Fibroblast of gingiva (primary cell): ENCODE measurements at regions not wholly inside any gene's neighbourhood (a gene's known extent, or its start where the extent isn't known, plus 50 kb on each side); places are given as distances from the start of the nearest gene placed in this dataset.

Experiments used
- DNase-seq: peaks from one replicate; pipeline ENCODE4 v3.0.0-alpha.2; 2011; ENCODE audit warnings: low read depth

DNA sequence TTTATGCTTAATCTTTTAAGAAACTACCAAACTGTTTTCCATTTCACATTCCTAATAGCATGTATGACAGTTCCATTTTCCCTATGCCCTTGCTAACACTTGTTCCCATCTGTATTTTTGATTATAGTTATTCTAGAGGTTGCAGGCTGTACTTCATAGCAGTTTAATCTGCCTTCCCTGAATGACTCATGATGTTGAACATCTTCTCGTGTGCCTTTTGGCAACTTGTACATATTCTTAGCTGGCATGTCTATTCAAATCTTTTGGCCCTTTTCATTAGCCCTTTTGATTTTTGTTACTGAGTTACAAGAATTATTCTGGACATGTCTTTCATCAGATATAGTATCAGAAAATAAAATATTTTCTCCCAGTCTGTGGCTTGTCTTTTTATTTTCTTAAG is 320.3 kb downstream of the DIRAS2 start:
- no peak for DNase-seq

DNA sequence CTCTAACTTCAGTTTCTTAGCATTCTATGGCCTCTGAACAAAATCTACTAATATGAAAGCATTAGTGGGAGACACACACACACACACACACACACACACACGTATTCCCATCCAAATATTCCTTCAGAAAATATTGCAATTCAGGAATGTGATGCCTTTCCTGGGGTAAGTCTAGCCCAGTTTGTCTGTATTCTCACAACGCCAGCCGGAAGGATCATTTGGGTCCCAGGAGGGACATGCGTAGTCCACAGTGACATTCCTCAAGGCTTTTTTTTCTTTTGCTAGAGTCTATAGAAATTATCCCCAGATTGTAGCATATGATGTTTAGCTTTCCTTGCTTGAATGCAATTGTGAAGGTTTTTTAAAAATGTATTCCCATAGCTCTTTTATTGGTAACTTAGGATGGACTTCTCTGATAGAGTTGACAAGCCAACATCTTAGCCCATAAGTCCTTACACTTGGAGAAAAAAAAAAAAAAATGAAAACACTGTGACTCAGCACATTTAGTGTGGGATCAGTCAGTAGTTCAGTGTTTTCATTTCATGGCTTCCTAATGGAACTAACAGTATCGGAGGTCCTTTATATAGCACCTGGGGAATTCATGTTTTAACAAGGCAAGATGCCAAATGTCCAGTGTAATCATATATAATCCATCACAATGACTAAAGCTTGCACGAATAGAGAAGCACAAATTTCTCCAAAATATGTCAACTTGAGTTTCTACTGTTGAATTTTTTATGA is 316.5 kb downstream of the DIRAS2 start:
- no peak for DNase-seq

DNA sequence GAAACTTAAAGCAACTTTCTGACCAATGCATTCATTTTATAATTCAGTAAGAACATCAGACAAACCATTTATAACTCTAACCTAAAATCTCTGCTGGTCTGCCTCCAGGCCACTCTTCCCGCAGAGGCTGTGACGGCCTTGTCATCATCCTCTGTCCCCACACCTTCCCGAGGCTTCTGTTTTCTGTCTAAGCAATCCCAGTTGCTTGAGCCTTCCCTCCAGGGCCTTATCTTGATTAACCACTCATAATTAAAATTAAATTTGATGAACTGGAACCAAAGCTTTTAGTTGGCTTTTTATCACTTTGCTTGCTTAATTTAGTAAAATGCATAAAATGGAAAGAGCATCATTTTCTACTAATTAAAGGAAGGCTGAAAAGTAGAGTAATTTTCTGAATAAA is 312.4 kb downstream of the DIRAS2 start:
- DNase-seq = no peak

DNA sequence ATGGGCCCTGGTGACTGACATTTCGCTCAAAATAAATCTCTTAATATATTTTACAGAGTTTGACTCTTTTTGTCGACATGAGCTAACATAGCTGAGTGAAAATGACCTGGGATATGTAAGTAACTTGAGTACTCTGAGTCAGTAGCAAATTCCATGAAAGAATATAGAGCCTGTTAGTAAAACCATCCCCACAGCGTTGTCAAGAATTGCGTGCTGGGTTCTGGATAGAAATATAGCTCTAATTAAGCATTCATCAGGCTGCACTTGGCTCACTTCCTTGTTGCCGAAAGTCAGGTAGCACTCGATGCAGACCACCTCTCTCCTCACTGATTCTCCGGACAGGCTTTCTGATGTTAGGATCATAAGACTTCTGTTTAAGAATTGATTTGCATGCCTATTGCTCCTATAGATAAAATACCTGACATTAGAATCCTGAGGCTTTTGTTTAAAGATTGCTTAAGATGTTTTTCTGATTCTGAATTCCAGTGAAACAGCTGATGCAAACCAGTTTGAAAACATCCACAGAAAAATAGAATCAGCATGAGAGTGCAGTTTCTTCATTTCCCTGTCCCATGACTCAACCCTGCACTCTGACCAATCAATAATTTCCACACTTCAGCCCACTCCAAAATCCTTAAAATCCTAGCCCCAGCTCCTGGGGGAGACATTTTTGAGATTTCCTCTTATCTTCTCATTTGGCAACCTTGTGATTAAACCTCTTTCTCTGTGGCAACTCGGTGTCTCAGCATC is 310.6 kb downstream of the DIRAS2 start:
- DNase-seq = peak; percentile 29

DNA sequence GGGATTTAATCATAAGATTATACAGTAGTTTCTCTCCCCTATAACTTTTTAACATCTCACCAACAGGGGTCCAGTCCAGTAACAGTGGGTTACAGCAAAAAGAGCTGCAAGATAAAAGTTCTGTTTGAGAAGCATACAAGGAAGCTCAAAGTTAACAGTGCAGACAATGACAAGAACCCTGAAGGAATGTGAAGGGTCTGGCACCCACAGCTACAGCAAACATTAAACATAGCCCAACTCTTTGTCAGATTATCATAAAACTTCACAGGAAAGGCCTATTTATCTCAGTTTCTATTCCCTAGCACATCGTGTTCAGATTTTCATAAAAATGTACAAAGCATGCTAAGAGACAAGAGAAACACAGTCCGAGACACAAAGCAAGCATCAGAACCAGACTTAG is 309.4 kb downstream of the DIRAS2 start:
- no peak for DNase-seq

DNA sequence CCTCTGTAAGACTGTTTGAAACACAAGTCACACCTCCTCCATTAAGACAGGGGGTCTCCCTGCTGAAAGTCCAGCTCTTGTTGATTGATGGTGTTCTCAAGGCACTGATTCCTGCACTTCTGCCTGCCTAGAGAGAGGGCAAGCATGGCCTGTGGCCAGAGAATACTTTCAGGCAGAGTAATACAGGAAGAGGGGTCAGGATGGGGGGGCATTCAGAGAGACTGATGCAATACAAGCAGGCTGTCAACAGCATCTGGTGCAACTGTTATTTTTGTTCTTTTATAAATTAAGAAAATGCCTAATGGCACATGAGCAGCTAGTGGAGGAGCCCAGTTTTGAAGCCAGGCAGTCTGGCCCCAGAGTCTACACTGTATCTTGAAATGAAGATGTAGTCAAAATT is 302.2 kb downstream of the DIRAS2 start:
- no peak for DNase-seq

DNA sequence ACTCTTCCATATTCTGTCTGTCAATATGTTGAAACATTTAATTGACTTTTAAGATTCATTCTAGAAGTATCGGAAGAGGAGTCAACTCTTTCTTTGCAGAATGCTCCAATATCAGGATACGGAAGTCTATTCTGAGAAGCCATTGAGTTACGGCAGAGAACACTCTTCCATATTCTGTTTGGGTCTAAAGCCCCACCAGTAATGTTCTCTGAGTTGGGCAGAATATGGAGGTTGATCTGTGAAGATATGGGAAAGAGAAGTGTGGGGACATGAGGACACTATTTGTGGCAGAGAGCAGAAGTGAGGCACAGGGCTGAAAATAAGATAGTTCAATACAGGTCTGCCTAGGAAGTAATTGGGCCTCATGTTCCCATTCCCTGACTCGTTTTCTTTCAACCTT is 300.0 kb downstream of the DIRAS2 start:
- no peak for DNase-seq

DNA sequence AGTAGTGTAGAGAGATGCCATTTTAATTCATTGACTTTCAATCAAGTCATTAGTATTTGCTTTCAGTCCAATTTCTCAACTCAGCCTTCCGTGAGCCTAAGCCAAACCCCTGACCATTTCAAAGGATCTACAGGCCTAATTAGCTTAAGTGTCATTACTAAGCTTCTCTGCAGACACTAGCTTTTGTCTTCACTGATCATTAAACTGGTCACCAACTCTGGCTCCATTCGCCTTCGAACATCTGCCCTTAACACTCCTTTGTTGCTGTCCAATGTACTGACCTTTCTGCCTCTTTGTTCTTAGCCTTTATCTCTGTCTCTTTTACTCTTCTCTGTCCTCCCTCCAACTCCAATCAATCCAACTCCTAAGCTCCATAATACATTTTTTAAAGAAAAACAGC is 299.3 kb downstream of the DIRAS2 start:
- DNase-seq = no peak

DNA sequence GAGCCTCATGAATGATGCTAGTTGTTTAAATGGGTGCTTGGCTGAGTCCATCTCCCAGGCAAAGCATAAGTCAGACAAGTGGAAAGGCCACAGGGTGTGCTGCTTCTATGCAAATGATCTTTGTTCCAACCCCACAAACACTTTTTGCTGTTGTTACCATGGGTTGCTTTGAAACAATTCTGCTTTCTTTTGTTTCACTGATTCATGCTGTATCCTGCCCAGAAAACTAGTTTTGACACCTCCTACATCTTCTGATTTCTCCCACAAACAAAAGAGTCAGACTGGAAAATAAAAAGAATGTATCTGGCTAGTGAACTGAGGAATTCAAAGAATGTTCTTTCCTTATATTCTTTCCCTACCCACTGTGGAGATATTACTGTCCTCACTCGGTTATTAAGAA is 298.6 kb downstream of the DIRAS2 start:
- DNase-seq = no peak

DNA sequence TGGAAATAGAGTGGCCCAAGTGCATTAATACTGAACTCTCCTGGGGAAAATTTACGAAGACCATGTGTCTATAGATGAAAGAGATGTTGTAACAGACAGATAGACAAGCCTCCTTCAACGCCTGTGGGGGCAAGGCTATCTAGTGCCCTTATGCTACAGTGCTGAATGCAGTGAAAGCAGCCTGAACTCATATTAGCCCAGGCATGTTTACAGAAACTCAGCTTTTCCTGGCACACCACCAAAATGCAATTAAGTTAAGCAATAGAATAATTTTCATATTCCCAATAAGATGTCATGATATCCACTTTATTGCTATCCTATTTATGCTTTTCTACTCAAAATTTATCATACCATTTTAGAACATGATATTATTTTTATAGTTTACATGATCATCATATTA is 277.0 kb downstream of the DIRAS2 start:
- DNase-seq = no peak

DNA sequence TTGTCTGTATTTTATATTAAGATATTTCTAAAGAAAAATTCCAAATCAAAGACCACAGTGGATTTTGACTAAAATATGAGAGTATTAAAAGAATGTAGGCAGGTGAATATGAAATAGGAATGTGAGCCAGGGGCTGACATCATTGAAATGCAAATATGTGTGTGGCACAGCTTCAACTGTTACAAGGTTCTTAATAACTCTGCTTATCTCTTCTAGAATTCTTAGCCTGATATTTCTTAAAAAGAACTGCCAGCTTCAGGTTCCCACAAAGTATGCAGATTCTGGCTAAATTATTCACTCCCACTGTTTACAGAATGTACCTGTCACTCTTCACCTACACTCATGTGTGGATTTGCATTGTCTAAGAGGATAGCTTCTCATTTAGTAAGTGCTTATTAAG is 274.4 kb downstream of the DIRAS2 start:
- no peak for DNase-seq

DNA sequence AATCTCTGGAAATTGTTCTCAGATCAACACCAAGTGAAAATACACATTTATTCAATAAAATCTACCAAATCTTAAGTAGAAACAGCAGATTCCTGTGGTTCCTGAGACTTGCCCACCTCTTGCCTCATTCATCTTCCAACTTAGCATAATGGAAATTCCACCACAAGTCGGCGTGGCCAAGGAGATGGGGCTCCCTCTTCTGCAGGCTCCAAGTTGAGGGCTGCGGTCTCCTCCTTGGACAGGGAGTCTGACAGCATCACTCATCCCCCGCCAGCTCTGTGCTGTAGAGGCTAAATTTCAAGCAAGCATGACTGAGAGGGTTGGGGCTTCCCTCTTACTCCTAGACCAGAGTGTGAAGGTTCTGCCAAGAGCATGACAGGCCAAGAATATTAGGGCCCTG is 273.7 kb downstream of the DIRAS2 start:
- DNase-seq = no peak

DNA sequence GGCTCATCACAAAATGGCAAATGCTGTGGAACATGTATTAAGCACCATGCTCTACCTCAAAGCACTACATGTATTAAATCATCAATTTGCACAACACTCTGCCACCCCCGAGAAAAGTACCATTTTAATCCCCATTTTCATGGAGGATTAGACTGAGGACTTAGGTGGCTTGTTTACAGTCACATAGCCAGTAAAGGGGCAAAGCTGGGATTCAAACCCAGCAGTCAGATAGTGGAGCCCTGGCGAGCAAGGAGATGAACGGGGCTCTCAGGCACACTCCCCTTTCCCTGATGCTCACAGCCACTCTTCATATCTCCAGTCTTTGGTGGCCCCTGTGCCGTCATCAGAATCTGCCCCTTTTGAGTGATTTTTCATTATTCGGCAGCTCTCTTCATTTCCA is 262.9 kb downstream of the DIRAS2 start:
- DNase-seq = no peak

DNA sequence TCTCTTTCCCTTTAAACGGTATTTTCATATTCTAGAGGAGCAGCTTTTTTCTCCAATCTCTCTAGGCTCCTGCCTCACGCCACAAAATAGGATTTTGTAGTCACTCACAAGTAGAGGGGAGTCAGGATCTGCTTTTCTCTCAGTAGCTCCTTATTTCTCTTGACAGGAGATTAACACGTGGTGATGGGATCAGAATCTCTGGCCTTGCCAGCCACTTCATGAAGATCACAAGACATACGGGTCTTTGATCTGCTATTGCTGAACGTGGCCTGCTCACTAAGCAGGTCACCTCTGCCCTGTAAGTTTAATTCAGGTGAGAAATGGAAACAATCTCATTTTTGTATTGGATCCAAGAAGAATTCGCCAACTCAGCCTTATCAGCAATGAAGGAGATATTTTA is 257.5 kb downstream of the DIRAS2 start:
- DNase-seq = no peak

DNA sequence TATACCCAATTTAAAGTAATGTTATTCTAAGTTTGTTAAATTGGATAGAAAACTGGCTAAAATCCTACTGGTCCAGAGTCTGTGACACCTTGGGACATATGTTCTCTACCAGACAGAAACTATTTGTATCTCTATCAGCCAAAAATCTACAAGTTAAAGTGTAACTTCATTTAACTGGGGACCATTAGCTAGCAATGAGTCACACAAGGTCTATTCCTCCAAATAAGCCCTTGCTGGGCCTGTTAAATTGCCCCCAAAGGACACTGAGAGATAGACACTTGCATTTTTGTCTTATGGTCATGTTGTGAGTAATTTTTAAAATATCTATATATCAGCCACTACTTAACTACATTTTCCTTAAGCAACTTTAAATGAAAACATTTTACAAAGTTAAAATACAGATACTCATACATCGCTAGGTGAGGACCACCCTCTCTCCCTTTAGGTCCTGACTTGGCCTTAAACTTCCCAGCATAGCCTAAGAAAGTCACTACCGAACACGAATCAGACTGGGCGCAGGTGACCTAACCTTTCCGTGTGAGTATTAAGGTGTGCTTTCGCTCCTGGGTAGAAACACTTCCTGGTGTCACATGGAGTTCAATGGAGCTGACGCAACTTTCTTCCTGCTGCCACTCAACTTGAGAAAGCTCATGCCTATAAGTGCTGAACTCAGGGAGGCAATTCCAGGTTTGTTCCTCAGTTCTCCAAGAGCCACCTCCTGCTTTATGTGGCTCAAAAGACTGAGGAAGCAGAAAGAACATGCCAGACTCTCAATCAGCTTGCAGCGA is 249.1 kb downstream of the DIRAS2 start:
- DNase-seq = no peak

DNA sequence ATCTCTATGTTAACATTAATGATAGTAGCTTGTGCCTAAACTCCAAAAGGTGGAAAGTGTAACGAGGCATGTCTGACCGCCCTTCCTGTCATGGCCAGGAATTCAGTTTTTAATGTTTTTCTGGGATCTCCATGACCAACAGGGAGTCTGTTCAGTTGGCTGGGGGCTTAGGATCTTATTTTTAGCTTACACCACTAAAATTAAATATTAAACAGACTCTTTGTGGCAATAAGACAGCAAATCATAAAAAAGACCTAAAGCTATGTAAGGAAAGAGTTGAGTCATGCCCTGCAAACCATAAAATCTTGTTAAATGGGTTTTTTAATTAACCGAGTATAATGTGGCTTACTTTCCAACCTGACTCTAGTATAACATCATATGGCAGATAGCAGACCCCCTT is 247.8 kb downstream of the DIRAS2 start:
- no peak for DNase-seq

DNA sequence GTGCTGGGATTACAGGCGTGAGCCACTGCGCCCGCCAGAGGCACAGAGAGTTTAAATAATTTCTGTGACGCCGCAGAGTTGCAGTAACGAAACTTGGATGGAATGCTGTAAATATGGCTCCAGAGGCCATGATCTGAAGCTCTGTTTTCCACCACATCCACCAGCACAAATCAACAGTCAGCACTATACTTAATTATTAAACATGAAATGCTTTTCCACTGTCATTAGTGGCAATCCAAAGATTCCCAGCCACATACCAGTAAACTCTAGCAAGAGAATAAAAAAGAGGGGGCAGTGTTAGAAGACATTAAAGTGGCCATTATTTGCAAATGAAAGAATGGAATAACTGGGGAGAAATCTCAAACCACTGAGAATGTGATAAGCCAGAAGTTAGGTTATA is 242.5 kb downstream of the DIRAS2 start:
- DNase-seq = no peak

DNA sequence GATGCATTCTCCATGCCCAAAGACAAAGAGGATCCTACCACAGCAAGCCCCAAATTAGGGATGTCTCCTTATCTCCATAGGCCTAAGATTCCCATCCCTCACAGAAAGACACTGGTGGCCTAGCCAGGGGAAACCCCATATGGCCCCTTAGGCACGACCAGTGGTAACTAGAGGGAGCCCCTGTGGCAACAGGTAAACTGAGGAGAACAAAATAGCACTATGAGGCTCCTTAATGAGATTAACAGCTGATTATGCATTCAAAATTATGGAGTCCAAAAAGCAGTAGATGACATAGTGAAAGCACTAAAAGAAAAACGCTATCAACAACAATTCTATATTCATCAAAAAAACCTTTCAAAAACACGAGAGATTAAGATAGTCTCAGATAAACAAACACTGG is 234.0 kb downstream of the DIRAS2 start:
- DNase-seq = no peak

DNA sequence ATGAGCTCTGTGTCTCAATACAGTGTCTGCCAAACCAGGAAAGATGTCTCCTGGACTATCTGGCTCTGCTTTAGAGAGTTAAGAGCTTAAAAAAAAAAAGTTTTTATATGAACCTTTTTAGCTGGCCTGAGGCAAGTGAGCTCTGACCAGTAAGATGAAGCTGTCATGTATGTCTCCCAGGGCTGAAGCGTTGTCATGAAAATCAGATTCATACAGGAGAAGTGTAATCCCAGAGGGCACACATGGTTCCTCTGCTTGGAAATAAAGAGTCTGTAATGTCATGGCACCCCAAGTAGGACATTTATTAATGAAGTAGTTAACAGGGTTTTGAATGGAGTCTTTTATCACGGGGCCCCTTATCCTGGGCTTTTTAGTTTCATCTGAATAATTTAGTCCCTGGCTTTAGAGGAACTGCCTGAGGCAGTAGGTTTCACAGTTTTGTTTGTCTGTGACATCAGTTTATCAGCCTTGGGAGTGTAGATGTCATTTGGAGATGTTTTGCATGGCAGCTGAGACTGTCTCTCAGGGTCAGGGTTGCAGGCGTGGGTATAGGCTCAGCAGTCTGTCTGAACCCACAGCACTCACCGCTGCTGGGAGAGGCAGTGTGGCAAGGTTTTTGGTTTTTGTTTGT is 223.3 kb downstream of the DIRAS2 start:
- DNase-seq = no peak

DNA sequence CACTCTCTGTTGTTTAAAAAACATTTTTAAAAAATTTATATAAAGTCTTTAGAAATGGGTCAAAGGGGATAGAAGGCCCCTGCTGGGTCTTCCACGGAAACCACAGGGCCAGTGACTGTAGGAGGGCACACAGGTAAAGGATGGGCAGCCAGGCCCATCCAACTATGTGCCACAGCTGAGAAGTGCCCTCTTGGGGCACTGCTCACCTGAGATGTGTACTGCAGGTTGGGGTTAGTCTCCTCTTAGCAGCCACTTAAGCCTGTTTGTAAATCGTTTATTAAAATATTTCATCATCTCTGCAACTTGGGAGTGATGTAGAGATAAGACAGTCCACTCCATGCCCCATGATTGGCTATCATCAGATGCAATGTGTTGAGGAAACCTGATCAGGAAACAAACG is 222.4 kb downstream of the DIRAS2 start:
- DNase-seq = no peak

DNA sequence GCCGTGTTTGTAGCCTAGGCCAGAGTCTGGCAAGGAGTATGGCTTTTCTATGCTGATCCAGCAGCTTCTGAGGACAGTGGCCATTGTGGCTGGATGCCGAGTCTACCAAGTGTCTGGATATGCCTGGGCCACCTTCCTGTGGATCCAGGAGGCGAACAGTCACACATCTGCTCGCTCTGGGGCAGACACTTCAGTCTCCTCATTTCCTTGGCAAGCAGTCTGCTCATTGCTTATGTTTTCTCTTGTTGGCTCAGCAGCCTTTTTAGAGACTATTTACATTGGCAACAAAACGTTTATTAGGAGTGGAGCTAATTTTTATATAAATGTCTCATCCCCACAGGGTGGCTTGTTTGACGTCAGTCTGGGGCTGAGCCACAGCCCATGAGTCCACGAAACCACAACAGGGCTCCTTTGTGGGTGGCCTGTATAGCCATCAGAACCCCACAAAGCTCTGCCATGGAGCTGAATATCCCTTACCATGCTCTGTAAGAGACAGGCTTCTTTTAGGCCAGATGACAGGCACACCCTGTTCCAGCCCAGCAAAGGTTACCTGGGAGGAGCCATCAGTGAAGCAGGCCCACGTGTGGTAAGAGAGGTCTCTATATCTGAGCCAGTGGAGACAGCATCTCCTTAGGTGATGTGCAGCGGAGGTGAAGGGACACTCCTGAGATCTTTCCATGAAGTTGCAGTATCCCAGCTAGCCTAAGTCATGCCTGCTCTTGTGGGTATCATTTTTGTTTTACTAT is 221.7 kb downstream of the DIRAS2 start:
- no peak for DNase-seq

DNA sequence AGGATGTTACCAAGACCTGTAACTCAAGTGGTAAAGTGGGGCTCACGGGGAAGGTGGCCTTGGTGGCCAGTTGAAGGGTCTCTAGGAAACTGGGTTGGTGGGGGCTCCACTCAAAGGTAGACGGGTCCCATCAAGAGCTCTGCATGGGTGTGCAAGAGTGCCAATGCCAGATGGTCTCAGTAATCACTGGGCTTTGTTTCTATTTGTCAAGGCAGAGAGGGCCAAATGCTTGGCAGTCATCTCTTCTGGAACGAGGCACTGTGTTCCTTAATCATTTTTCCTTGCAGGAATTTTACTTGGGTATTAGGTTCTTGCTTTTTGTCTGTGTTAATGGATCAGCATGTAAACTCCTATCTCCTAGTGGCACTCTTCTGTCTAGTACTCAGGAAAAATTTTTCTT is 220.8 kb downstream of the DIRAS2 start:
- DNase-seq = no peak
